ENCODE measurements at regions not wholly inside any gene's neighbourhood (a gene's known extent, or its start where the extent isn't known, plus 50 kb on each side); places are given as distances from the start of the nearest gene placed in this dataset.

DNA sequence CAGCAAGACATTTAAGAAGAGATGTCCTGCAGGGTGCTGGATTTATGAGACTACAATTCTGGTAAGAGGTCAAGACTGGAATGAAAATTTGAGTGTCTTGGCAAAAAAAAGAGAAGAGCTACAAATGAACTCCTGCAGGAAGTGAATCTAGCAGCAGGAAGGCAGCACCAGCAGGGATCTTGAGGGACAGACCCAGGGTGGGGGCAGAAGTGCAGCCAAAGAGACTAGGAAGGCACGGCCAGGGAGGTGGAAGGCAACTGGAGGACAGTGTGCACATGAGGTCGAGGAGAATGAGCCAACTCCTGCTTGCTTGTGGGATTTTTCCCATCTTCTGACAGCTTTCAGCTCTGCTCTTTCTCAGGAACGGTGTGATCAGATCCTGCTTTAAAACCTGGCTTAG lies 263.2 kb downstream of the BUD13 start:
- ChIA-PET CTCF (ENCODE audit: low intra/inter-chr PET ratio, low total read pairs) (no interaction called here), POLR2A (no interaction called here)
- no peak for ATAC-seq
- no TSS peak for BruUV-seq (replicated peaks)
- intact Hi-C loops (cut with micrococcal nuclease; ENCODE audit: unreplicated experiment) (no loop called here), in situ Hi-C loops (cut with HindIII; ENCODE audit: extremely low pct_ligation_motif_present, low pct_unique_long_range_greater_than_20kb) (loop anchor here (10.0 kb wide), 1 partner anchor 225 kb away; no protein-coding TSS in a partner anchor)
- Histone ChIP-seq H3K9me3 (ENCODE audit: low read length) (no peaks in the 10 kb centered on the region), H3K36me3 (replicated peaks in 1 of 2; ENCODE audit: control insufficient read depth in 1 of 2, insufficient read depth in 2 of 2, low read length in 2 of 2) (no peaks in the 10 kb centered on the region), H3K27me3 (ENCODE audit: control insufficient read depth in 1 of 2, insufficient read depth in 2 of 2, low read length in 2 of 2) (peaks cover 0 to 4% of the 10 kb centered on the region in 2 experiments; a peak in 1 of 5 replicates), H4K20me1 (ENCODE audit: insufficient read depth, low read length) (no peaks in the 10 kb centered on the region), H3K9ac (ENCODE audit: insufficient read depth, low read depth, low read length) (no peak overlapping the region), H2AFZ (ENCODE audit: low read length) (no peak overlapping the region), H3K4me2 (ENCODE audit: low read depth, low read length) (no peak overlapping the region), H3K4me3 (replicated peaks in 1 of 3; ENCODE audit: insufficient read depth in 1 of 3, low read depth in 2 of 3, low read length in 3 of 3) (no peak overlapping the region), H3K4me1 (ENCODE audit: insufficient read depth, low read length) (no peaks in the 10 kb centered on the region), H3K27ac (ENCODE audit: extremely low read length, insufficient read depth, low read length) (no peak overlapping the region), H3K79me2 (ENCODE audit: insufficient read depth, low read length) (no peaks in the 10 kb centered on the region)
- 52% methylated on average over 3 of the region's 3 CpGs for WGBS (ENCODE audit: low lambda C conversion rate)
- no peak for DNase-seq (ENCODE audit: low spot score)
- no peak for FAIRE-seq
- TF ChIP-seq CREM (IDR thresholded peaks at IDR 0.05) = no peak
- no peak for TF ChIP-seq CREM (CRISPR knock-in tag; IDR thresholded peaks at IDR 0.05)
- TF ChIP-seq ZNF549 (CRISPR knock-in tag; IDR thresholded peaks at IDR 0.05) = no peak
- no peak for TF ChIP-seq ZNF788 (CRISPR knock-in tag; IDR thresholded peaks at IDR 0.05; ENCODE audit: borderline replicate concordance)
- TF ChIP-seq TSC22D2 (CRISPR knock-in tag; IDR thresholded peaks at IDR 0.05; ENCODE audit: borderline replicate concordance) = no peak
- no peak for TF ChIP-seq PHB2 (IDR thresholded peaks at IDR 0.05; ENCODE audit: partially characterized antibody)
- no peak for TF ChIP-seq SIX4 (CRISPR knock-in tag; IDR thresholded peaks at IDR 0.05)
- no peak for TF ChIP-seq HDAC6 (IDR thresholded peaks at IDR 0.05; ENCODE audit: low read depth, low read length)
- no peak for TF ChIP-seq ZNF766 (CRISPR knock-in tag; IDR thresholded peaks at IDR 0.05; ENCODE audit: borderline replicate concordance)
- no peak for TF ChIP-seq MZF1 (CRISPR knock-in tag; IDR thresholded peaks at IDR 0.05; ENCODE audit: borderline replicate concordance)
- TF ChIP-seq, protein P1, sequence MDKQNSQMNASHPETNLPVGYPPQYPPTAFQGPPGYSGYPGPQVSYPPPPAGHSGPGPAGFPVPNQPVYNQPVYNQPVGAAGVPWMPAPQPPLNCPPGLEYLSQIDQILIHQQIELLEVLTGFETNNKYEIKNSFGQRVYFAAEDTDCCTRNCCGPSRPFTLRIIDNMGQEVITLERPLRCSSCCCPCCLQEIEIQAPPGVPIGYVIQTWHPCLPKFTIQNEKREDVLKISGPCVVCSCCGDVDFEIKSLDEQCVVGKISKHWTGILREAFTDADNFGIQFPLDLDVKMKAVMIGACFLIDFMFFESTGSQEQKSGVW (CRISPR knock-in tag; IDR thresholded peaks at IDR 0.05; ENCODE audit: borderline replicate concordance) = no peak
- no peak for TF ChIP-seq MYC (CRISPR knock-in tag; IDR thresholded peaks at IDR 0.05; ENCODE audit: borderline replicate concordance)

Data from HepG2 (cell line).